ENCODE measurements at regions not wholly inside any gene's neighbourhood (a gene's known extent, or its start where the extent isn't known, plus 50 kb on each side); places are given as distances from the start of the nearest gene placed in this dataset.

GRCh38 chr7:113367041-113367586 lies 248.8 kb upstream of the SMIM30 start:
- TF ChIP-seq, protein P1, sequence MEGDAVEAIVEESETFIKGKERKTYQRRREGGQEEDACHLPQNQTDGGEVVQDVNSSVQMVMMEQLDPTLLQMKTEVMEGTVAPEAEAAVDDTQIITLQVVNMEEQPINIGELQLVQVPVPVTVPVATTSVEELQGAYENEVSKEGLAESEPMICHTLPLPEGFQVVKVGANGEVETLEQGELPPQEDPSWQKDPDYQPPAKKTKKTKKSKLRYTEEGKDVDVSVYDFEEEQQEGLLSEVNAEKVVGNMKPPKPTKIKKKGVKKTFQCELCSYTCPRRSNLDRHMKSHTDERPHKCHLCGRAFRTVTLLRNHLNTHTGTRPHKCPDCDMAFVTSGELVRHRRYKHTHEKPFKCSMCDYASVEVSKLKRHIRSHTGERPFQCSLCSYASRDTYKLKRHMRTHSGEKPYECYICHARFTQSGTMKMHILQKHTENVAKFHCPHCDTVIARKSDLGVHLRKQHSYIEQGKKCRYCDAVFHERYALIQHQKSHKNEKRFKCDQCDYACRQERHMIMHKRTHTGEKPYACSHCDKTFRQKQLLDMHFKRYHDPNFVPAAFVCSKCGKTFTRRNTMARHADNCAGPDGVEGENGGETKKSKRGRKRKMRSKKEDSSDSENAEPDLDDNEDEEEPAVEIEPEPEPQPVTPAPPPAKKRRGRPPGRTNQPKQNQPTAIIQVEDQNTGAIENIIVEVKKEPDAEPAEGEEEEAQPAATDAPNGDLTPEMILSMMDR (IDR thresholded peaks at IDR 0.05), result no peak
- TF ChIP-seq POLR2AphosphoS5 (IDR thresholded peaks at IDR 0.05) (no peak), EP300 (IDR thresholded peaks at IDR 0.05) (no peak)

Measured in suprapubic skin (tissue), 4 donors.